ENCODE measurements at regions not wholly inside any gene's neighbourhood (a gene's known extent, or its start where the extent isn't known, plus 50 kb on each side); places are given as distances from the start of the nearest gene placed in this dataset.

- DNase-seq, result no peak
These were observed 170.5 kb upstream of the ADO start for GRCh38 chr10:62633976-62634375.

GRCh38 chr10:62634576-62634975 lies 169.9 kb upstream of the ADO start:
- no peak for DNase-seq

GRCh38 chr10:62635127-62635526 lies 169.4 kb upstream of the ADO start:
- DNase-seq, result no peak

GRCh38 chr10:62636825-62637248 lies 167.7 kb upstream of the ADO start:
- DNase-seq, result peak; percentile 36

- DNase-seq, result peak; percentile 75
These were observed 167.1 kb upstream of the ADO start for GRCh38 chr10:62637249-62638061.

- DNase-seq, result peak; percentile 8
These were observed 166.4 kb upstream of the ADO start for GRCh38 chr10:62638062-62638477.

GRCh38 chr10:62639144-62639543 lies 165.4 kb upstream of the ADO start:
- DNase-seq, result no peak

GRCh38 chr10:62640411-62640810 lies 164.1 kb upstream of the ADO start:
- no peak for DNase-seq

GRCh38 chr10:62643606-62644587 lies 160.6 kb upstream of the ADO start:
- no peak for DNase-seq

GRCh38 chr10:62647375-62648092 lies 157.0 kb upstream of the ADO start:
- no peak for DNase-seq

- DNase-seq, result no peak
These were observed 155.6 kb upstream of the ADO start for GRCh38 chr10:62648921-62649320.

- no peak for DNase-seq
These were observed 154.1 kb upstream of the ADO start for GRCh38 chr10:62650411-62650810.

- DNase-seq, result no peak
These were observed 153.2 kb upstream of the ADO start for GRCh38 chr10:62651341-62651740.

- DNase-seq, result no peak
These were observed 152.4 kb upstream of the ADO start for GRCh38 chr10:62652114-62652513.

GRCh38 chr10:62652564-62652963 lies 152.0 kb upstream of the ADO start:
- no peak for DNase-seq

- DNase-seq, result no peak
These were observed 151.3 kb upstream of the ADO start for GRCh38 chr10:62653254-62653653.

- no peak for DNase-seq
These were observed 149.6 kb upstream of the ADO start for GRCh38 chr10:62654966-62655336.

- no peak for DNase-seq
These were observed 149.1 kb upstream of the ADO start for GRCh38 chr10:62655337-62655994.

GRCh38 chr10:62657244-62657835 lies 147.2 kb upstream of the ADO start:
- DNase-seq, result no peak

GRCh38 chr10:62658516-62658915 lies 146.0 kb upstream of the ADO start:
- DNase-seq, result no peak

- no peak for DNase-seq
These were observed 143.4 kb upstream of the ADO start for GRCh38 chr10:62661143-62661542.

GRCh38 chr10:62662486-62662885 lies 142.0 kb upstream of the ADO start:
- no peak for DNase-seq
